Kidney (tissue), 13 donors: ENCODE measurements at regions not wholly inside any gene's neighbourhood (a gene's known extent, or its start where the extent isn't known, plus 50 kb on each side); places are given as distances from the start of the nearest gene placed in this dataset.

Source experiments
- DNase-seq, 5 donors: peaks; one replicate each; pipeline ENCODE4 v3.0.0-alpha.2; 2013 to 2020
- FAIRE-seq: peaks from 2 replicates; lab custom pipeline; 2012; peaks lifted over from hg19 to GRCh38; lab: Jason Lieb, UNC
- H3K27ac ChIP-seq, 2 donors: one replicate each; pipeline ENCODE4 v1.7.0; 2013; ENCODE audit warnings: low read depth in 2 of 2, low read length in 2 of 2, inconsistent platforms in 1 of 2
- H3K27me3 ChIP-seq: one replicate; pipeline ENCODE4 v1.7.1; 2013; ENCODE audit warnings: low read length, inconsistent platforms; ENCODE audit not compliant: control insufficient read depth, insufficient read depth
- H3K36me3 ChIP-seq, 3 donors: one replicate each; pipeline versions ENCODE4 v1.7.0 to v1.7.1; 2013; ENCODE audit warnings: low read length in 3 of 3, control low read depth in 1 of 3, inconsistent platforms in 1 of 3; ENCODE audit not compliant: insufficient read depth in 3 of 3, control insufficient read depth in 2 of 3
- H3K4me1 ChIP-seq, 3 donors: one replicate each; pipeline versions ENCODE4 v1.7.0 to v1.7.1; 2013; ENCODE audit warnings: low read length in 3 of 3, inconsistent platforms in 1 of 3, low read depth in 1 of 3; ENCODE audit not compliant: control insufficient read depth in 2 of 3, insufficient read depth in 2 of 3
- H3K4me3 ChIP-seq, 3 donors: one replicate each; pipeline versions ENCODE4 v1.7.0 to v1.8.1; 2013; ENCODE audit warnings: low read length in 3 of 3, control low read depth in 1 of 3, inconsistent platforms in 1 of 3
- H3K9ac ChIP-seq, 3 donors: one replicate each; pipeline versions ENCODE4 v1.7.0 to v1.7.1; 2013; ENCODE audit warnings: low read length in 3 of 3, control low read depth in 1 of 3, inconsistent platforms in 1 of 3
- H3K9me3 ChIP-seq, 3 donors: one replicate each; pipeline versions ENCODE4 v1.7.0 to v1.7.1; 2013; ENCODE audit warnings: low read length in 3 of 3, control low read depth in 1 of 3, inconsistent platforms in 1 of 3; ENCODE audit not compliant: control insufficient read depth in 2 of 3, insufficient read depth in 1 of 3
- intact Hi-C: fragments of 100-400 bp; cut with DNase I; formaldehyde crosslinking; loops from one replicate; pipeline ENCODE4 v1.11.1; 2022
- TF ChIP-seq, protein P1 (sequence below): IDR thresholded peaks from 3 replicates; pipeline ENCODE4 v1.5.1; 2012; ENCODE audit warnings: mild to moderate bottlenecking, moderate library complexity, borderline replicate concordance; ENCODE audit not compliant: insufficient read depth; ENCODE audit errors: extremely low read depth
- donor health status: control.
- donor health status: control.
- donor health status: control.
- donor health status: control.
- donor health status: control.
- donor health status: DM: yes; HTN: yes; CAD: no.
- donor health status: Normal renal cell carcinoma (clear cell type).

DNA sequence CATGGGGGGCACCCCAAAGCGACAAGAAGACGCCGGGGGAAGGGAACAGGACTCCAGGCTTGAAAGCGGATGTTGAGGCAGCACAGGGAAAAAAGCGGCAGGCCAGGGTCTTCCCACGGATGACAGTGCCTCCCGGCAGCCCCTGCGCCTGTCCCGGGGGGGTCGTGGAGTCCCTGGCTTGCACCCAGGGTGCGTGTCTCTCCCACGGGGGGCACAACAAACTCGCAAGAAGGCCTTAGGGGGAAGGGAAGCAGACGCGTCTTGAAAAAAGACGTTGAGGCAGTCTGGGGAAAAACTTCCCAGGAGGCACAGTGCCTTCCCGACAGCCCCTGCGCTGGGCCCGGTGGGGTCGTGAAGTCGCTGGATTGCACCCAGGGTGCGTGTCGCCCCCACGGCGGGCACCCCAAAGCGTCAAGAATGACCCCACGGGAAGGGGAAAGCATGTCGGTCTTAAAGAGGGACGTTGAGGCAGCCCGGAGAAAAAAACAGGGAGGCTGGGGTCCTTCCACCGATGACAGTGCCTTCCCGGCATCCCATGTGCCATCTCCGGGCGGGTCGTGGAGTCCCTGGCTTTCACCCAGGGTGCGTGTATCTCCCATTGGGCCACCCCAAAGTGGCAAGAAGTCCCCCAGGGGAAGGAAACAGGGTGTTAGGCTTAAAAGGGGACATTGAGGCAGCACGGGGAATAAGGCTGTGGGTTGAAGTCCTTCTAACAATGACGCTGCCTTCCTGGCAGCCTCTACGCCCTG is 159.9 kb upstream of the ALG10B start:
- no peak overlapping the region for H3K9ac ChIP-seq
- H3K36me3 ChIP-seq, result no peaks in the 10 kb centered on the region
- no peak for FAIRE-seq
- no peak for DNase-seq
- H3K4me3 ChIP-seq, result no peak overlapping the region
- no peaks in the 10 kb centered on the region for H3K9me3 ChIP-seq
- no peak overlapping the region for H3K27ac ChIP-seq
- no peaks in the 10 kb centered on the region for H3K27me3 ChIP-seq
- no peaks in the 10 kb centered on the region for H3K4me1 ChIP-seq
- TF ChIP-seq, protein P1, sequence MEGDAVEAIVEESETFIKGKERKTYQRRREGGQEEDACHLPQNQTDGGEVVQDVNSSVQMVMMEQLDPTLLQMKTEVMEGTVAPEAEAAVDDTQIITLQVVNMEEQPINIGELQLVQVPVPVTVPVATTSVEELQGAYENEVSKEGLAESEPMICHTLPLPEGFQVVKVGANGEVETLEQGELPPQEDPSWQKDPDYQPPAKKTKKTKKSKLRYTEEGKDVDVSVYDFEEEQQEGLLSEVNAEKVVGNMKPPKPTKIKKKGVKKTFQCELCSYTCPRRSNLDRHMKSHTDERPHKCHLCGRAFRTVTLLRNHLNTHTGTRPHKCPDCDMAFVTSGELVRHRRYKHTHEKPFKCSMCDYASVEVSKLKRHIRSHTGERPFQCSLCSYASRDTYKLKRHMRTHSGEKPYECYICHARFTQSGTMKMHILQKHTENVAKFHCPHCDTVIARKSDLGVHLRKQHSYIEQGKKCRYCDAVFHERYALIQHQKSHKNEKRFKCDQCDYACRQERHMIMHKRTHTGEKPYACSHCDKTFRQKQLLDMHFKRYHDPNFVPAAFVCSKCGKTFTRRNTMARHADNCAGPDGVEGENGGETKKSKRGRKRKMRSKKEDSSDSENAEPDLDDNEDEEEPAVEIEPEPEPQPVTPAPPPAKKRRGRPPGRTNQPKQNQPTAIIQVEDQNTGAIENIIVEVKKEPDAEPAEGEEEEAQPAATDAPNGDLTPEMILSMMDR, result no peak
- intact Hi-C loops, result no loop called here

GRCh38 chr12:38157274-38157932 is 159.2 kb upstream of the ALG10B start:
- H3K9ac ChIP-seq, result no peak overlapping the region
- no peak overlapping the region for H3K27ac ChIP-seq
- no peaks in the 10 kb centered on the region for H3K27me3 ChIP-seq
- intact Hi-C loops, result no loop called here
- H3K4me1 ChIP-seq, result no peaks in the 10 kb centered on the region
- no peaks in the 10 kb centered on the region for H3K36me3 ChIP-seq
- DNase-seq (no peak), FAIRE-seq (no peak)
- no peaks in the 10 kb centered on the region for H3K9me3 ChIP-seq
- H3K4me3 ChIP-seq, result no peak overlapping the region
- TF ChIP-seq, protein P1, result no peak

DNA sequence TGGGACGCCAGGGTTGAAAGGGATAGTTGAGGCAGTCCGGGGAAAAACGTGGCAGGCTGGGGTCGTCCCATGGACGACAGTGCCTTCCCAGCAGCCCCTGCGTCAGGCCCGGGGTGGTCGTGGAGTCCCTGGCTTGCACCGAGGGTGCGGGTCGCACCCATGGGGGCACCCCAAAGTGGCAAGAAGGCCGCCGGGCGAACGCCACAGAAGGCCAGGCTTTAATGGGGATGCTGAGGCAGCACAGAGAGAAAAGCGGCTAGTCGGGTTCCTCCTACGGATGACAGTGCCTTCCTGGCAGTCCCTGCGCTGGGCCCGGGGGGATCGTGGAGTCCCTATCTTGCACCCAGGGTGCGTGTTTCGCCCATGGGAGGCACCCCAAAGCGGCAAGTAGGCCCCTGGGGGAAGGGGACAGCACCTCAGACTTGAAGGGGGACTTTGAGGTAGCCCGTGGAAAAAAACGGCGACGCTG is 158.6 kb upstream of the ALG10B start:
- H3K4me3 ChIP-seq, result no peak overlapping the region
- DNase-seq, result no peak
- H3K27me3 ChIP-seq, result no peaks in the 10 kb centered on the region
- H3K27ac ChIP-seq, result no peak overlapping the region
- H3K36me3 ChIP-seq, result no peaks in the 10 kb centered on the region
- H3K4me1 ChIP-seq, result no peaks in the 10 kb centered on the region
- no peaks in the 10 kb centered on the region for H3K9me3 ChIP-seq
- TF ChIP-seq, protein P1, result no peak
- H3K9ac ChIP-seq, result no peak overlapping the region
- FAIRE-seq, result no peak
- intact Hi-C loops, result no loop called here
